Neural cell (in vitro differentiated cells): ENCODE measurements at regions not wholly inside any gene's neighbourhood (a gene's known extent, or its start where the extent isn't known, plus 50 kb on each side); places are given as distances from the start of the nearest gene placed in this dataset.

Experiments used
- CTCF ChIP-seq: fragments of 450-650 bp; IDR thresholded peaks from 2 replicates; pipeline ENCODE4 v1.5.1; 2014; ENCODE audit warnings: antibody characterized with exemption, mild to moderate bottlenecking, moderate library complexity; ENCODE audit not compliant: poor library complexity, severe bottlenecking
- EP300 ChIP-seq: fragments of 450-650 bp; conservative IDR thresholded peaks from 2 replicates; pipeline ENCODE4 v1.6.1; 2014; ENCODE audit warnings: antibody characterized with exemption, mild to moderate bottlenecking, moderate library complexity; ENCODE audit not compliant: poor library complexity, severe bottlenecking
- MXI1 ChIP-seq: fragments of 450-650 bp; conservative IDR thresholded peaks from 2 replicates; pipeline ENCODE4 v1.6.1; 2014; ENCODE audit warnings: antibody characterized with exemption, mild to moderate bottlenecking; ENCODE audit not compliant: poor library complexity, severe bottlenecking
- POLR2AphosphoS5 ChIP-seq: IDR thresholded peaks from 2 replicates; pipeline ENCODE4 v1.6.1; 2012
- RAD21 ChIP-seq: fragments of 450-650 bp; conservative IDR thresholded peaks from 2 replicates; pipeline ENCODE4 v1.6.1; 2014; ENCODE audit warnings: antibody characterized with exemption, mild to moderate bottlenecking, moderate library complexity
- REST ChIP-seq: IDR thresholded peaks from 2 replicates; pipeline ENCODE4 v1.6.1; 2012; ENCODE audit warnings: borderline replicate concordance
- TAF1 ChIP-seq: IDR thresholded peaks from 2 replicates; pipeline ENCODE4 v1.6.1; 2012; ENCODE audit warnings: low read depth

- no peak for TF ChIP-seq CTCF
- no peak for TF ChIP-seq EP300
- no peak for TF ChIP-seq POLR2AphosphoS5
- TF ChIP-seq RAD21, result no peak
- no peak for TF ChIP-seq TAF1
- no peak for TF ChIP-seq REST
- no peak for TF ChIP-seq MXI1
These were observed 106.9 kb upstream of the ANO4 start for GRCh38 chr12:100687686-100688085.
